GM12878 (cell line): ENCODE measurements at regions not wholly inside any gene's neighbourhood (a gene's known extent, or its start where the extent isn't known, plus 50 kb on each side); places are given as distances from the start of the nearest gene placed in this dataset.

ENCODE experiments used
- ETV6 ChIP-seq, 2 experiments: fragments of 450-650 bp in 1 of 2; IDR thresholded peaks in 1 of 2; conservative IDR thresholded peaks in 1 of 2; 2 replicates each; pipeline ENCODE4 v1.6.1; 2014; ENCODE audit warnings: antibody characterized with exemption in 1 of 2, borderline replicate concordance in 1 of 2, low read depth in 1 of 2, mild to moderate bottlenecking in 1 of 2, moderate library complexity in 1 of 2
- HCFC1 ChIP-seq: fragments of 150-350 bp; IDR thresholded peaks from 2 replicates; pipeline ENCODE4 v1.6.1; 2014; ENCODE audit warnings: low read length
- ZNF24 ChIP-seq: fragments of 450-650 bp; IDR thresholded peaks from 2 replicates; pipeline ENCODE4 v1.6.1; 2017; ENCODE audit warnings: antibody characterized with exemption, mild to moderate bottlenecking

- TF ChIP-seq HCFC1 (no peak), ZNF24 (no peak), ETV6 (conservative IDR thresholded peaks at IDR 0.05 in 1 of 2, IDR thresholded peaks at IDR 0.05 in 1 of 2; ENCODE audit: borderline replicate concordance in 1 of 2, low read depth in 1 of 2) (no peak)
These were observed 362.0 kb upstream of the CITED2 start for GRCh38 chr6:139736325-139736906.
